DMS53 treated with DMSO at 0.1 percent for 48 hours (cell line): ENCODE measurements at regions not wholly inside any gene's neighbourhood (a gene's known extent, or its start where the extent isn't known, plus 50 kb on each side); places are given as distances from the start of the nearest gene placed in this dataset.
A peak's percentile ranks its signal among the peaks of the same experiment; 100 is the strongest.

ENCODE experiments used
- DNase-seq: peaks from one replicate; lab custom pipeline; 2025; ENCODE audit not compliant: unreplicated experiment; lab: John Stamatoyannopoulos, UW

DNA sequence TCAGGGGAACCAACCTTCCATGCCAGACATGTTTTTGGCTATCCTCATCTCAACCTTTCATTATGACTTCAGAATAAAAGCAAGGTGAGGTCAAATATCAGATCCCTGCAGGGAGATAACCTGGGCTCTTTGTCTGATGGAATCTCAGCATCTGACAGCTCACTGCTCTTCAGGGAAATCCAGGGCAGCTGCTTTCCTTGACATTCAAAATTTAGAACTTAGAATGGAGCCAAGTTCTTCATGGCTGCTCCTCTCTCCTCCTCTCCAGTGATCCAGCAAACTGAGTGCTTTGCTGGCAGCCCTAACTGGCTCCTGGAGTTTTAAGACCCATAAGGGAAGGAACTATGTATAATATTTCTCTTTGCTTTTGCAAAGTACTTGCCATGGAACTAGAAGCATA lies 716.3 kb downstream of the TSN start:
- no peak for DNase-seq

DNA sequence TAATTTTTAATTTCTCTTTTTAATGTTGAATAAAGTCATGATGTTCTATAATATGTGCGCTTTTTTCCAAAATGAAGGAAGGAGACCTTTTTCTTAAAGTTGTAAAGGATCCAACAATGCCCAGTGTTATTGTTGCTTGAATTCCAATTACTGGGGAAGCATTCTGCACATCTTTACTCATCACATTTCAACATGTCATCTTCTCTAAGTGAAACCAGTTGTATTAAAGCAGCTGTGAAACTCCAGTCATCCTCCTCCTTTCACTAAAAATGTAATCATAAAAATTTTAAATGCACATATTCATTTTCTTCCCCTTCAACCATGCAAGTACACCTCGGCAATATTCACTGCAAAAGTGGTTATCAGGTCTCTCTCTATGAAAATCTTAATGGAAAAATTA lies 722.7 kb downstream of the TSN start:
- no peak for DNase-seq

GRCh38 chr2:122478771-122479170 lies 723.3 kb downstream of the TSN start:
- no peak for DNase-seq

GRCh38 chr2:122480501-122481243 lies 725.2 kb downstream of the TSN start:
- DNase-seq = no peak

- no peak for DNase-seq
These were observed 725.8 kb downstream of the TSN start for GRCh38 chr2:122481244-122481622.

DNA sequence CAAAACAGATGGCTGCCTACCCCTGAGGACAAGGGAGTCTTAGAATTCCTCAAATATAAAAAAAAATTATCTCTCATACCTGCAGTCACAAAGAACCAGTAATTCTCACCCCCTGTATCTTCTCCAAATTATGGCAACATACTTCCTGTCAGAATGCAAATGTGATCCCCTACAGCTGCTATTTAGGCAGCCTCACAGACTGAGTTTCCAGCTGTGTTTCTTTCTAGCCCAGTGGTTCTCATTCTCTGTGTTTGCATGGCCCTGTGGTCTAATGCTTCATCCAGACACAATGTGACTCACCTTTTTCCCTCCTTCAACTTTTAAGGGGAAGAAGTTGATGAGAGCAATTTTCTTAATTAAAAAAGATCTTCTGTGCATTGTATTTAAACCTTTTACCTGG lies 726.3 kb downstream of the TSN start:
- DNase-seq = no peak

GRCh38 chr2:122486086-122486485 lies 730.6 kb downstream of the TSN start:
- no peak for DNase-seq

GRCh38 chr2:122486705-122487415 lies 731.4 kb downstream of the TSN start:
- no peak for DNase-seq

DNA sequence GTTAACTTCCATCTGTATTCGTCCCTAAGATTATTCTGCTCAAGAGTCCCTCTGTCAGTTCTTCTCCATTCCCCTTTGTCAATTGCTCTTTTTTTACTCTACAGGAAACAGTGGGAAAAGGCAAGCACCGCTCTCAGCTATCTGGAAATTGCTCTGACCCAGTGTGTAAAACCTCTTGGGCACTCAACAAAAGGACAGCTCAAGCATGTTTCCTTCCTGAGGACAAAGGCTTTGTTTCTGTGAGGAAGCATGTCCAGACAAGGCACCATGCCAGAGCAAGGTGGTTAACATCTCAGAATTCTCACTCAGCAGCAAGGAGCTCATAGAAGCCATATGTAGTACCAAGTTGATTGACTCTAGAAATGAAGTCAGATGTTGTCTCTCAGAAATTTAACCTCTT lies 735.6 kb downstream of the TSN start:
- DNase-seq = peak; percentile 5

- DNase-seq = no peak
These were observed 745.1 kb downstream of the TSN start for GRCh38 chr2:122500316-122501105.

GRCh38 chr2:122506620-122507019 lies 751.2 kb downstream of the TSN start:
- DNase-seq = no peak

GRCh38 chr2:122507261-122507660 lies 751.8 kb downstream of the TSN start:
- DNase-seq = no peak

- no peak for DNase-seq
These were observed 756.6 kb downstream of the TSN start for GRCh38 chr2:122512091-122512490.

DNA sequence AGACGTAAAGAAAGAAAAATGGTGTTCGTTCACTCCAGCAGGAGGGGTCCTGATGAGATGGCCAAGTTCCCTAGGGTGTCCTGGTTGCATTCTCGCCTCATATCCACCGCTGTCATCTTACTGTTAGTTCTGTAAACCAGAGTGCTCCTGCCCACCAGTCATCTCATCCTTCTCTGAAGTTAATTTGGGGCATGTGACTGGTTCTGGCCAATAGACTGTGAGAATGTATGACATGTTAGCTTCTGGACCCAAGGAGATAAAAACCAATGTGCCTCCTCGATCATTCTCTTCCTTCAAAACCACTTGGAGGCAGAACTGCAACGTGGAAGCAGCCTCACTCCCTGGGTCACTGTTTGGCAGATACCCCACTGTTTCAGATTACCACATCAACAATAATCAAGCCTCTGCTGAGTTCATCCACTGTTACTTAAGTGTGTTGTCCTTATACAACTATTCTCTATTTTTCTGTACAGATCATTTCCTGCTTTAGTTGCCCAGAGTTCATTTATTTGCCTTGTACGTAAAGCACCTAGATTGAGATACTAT lies 759.1 kb downstream of the TSN start:
- DNase-seq = peak; percentile 80

DNA sequence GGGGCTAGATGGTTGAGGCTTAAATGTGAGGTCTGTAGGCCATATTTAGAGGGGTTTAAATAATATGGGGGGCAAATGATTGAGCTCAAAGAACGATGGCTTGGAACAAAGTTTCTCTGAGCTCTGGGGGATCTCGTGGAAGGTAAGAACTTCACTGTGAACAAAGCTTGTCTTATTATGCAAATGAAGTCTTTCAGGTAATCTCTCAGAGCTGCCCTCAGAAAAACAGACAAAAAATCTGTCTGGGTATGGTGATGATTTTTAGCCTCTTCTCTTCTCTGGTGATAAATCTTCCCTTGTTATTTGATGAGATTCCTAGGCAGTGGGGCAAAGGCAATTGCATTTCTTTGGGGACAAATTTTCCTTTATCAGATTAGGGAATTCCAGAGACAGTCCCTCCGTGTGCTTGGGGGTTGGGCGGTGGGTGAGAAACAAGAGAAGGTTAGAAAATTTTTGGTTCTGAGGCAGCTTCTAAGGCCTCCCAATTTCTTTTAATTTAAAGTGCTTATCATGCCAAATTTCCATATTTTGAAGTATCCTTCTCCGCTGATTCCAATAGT lies 760.4 kb downstream of the TSN start:
- no peak for DNase-seq

- DNase-seq = no peak
These were observed 761.3 kb downstream of the TSN start for GRCh38 chr2:122516775-122517174.

DNA sequence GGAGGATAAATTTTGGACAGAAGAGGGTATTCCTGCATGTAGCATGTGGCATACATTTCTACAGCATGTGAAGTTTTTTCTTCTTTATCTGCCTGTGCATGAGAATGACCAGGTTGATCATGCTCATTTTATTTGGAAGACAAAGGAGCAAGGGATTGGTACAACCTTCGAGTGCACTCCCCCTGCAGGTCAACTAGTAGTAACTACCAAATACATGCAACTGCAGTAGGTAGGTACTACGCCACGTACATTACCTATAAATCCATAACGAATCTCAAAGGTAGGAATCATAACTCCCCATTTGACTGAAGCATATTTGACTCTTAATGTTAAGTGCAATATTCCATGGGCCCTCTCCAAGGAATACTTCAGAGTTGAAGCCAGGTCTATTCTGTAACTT lies 763.9 kb downstream of the TSN start:
- DNase-seq = no peak

DNA sequence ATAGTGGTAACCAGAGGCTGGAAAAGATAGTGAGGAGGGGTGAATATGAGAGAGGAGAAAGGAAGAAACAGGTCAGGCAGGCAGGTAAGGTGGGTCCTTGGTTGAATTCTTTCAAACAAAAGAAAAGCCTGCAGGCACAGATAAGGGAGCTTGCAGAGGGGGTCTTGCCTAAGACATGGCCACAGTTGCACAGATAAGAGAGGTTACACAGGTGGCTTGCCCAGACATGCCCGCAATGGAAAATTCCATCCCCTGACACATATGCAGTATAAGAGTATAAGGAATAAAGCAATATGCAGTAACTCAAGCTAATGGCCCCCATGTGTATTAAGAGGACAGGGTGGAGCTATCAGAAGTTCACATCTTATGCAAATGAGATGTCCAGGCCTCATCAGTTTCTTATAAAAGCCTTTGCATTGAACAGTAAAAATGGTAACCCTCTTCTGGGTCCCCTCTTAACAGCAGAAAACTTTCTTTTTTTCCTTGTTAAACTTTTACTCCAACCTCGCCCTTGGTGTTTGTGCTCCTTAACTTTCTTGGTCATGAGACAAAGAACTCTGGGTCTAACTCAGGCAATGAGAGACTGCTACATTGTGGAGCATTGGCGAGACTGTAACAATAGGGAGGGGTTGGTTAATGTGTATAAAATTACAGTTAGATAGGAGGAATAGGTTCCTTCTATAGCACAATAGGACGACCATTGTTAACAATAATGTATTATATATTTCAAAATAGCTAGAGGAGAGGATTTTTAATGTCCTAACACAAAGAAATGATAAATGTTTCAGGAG lies 764.6 kb downstream of the TSN start:
- DNase-seq = no peak

DNA sequence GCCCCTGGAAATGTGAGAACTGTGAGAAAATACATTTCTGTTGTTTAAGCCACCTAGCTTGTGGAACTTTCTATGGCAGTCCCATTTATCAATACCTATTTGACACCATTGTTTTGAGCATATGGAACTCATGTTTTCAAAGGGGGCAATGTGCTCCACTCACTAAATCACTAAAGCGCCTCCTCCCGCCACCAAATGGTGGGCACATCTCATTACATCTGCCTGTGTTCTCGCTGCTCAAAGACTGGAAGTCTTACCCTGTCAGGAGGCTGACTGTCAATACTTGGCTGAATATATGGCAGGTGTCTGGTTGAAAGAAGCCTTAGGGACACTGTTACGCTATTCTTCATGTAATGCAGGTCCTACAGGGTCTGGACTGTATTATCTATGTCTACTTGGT lies 767.7 kb downstream of the TSN start:
- no peak for DNase-seq

DNA sequence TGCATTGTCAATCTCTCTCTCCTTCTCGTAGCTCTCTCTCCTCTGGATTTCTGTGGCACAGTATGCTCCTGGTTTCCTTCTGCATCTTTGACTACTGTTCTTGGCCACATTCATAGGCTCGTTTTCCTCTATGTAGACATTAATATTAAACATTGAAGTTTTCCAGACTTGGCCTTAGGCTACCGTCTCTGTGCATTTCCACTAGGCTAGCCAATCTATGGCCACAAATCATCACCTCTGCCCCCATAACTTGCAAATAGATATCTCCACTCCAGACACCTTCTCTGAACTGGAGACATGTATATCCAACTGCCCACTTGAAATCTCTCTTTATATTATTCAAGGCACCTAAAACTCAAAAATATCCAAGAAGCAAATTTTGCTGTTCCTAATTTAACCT lies 768.5 kb downstream of the TSN start:
- DNase-seq = no peak

DNA sequence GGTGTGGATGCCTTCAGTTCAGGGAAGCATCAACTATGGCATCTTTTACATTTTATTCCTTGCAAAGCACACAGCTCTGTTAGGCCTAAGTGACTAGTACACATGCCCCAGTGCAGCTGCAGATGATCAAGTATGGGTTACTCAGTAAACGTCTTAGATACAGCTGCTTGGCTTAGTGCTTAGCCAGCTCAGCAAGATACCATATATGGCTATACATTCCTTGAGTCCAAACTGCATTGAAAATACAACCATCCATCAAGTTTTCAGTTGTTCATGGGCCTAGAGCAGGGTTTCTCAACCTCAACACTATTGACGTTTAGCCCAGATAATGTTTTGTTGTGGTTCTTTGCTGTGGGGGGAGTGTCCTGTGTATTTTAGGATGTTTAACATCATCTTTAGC lies 769.9 kb downstream of the TSN start:
- no peak for DNase-seq
